HG02610 (cell line): ENCODE measurements at regions not wholly inside any gene's neighbourhood (a gene's known extent, or its start where the extent isn't known, plus 50 kb on each side); places are given as distances from the start of the nearest gene placed in this dataset.
"Not testable (repeated sequence)": the region's sequence is repeated elsewhere in the genome, so short reads cannot be mapped to it uniquely, and the experiment has no call there.

Source experiments
- ATAC-seq: cut with Tn5 transposase; IDR thresholded peaks from one replicate; pipeline ENCODE4 v1.9.1; 2021; ENCODE audit warnings: mild to moderate bottlenecking, moderate library complexity; ENCODE audit not compliant: unreplicated experiment

DNA sequence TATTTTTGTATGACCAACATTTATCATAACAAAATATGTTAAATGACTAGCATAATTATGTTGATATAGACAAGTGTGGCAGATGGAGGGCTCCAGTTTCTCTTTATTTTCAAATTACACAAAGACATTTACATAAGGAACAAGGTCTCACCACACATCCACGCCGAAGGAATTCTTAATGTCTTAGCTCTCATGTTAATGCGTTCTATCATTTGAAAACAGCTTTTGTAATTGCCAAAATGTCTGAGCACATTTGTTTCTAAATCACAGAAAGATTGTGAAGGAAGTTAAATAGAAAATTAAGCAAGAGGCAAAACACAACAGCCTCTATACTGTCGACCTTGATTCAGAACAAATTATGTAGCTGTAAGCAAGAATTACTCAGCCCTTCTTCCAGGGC lies 223.0 kb upstream of the NR5A2 start:
- ATAC-seq, result no peak

DNA sequence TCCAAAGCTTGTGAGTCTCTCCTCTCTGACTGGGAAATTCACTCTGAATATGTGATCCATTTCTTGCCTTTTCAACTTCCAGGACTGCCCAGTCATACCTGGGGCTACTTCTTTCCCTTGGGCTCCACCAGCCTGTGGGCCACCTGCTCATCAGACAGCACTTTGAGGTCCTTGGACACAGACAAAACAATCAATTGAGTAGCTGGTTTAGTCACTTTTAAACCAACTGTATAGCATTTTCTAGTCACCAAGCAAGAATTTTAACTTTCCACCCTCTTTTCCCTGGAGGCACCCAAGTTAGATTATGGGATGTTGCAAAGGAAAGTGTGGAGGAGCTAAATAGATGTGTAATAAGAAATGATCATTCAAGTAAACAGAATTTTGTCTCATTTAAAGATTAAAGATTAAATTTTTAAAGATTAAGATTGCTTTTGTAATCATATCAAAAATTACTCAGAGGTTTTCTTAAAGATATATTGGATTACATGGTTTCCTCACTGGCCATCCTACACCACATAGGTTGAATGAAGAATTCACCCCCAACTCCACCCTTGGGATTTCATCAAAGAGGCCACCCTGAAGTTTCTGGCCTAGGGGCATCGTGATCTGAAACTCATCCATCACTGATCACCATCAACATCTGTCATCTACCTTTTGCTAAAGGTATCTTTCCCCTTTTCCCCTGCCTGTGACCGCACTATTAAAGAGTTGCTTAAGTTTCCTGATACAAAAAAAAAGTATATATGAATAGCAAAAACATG lies 219.2 kb upstream of the NR5A2 start:
- ATAC-seq, result no peak

DNA sequence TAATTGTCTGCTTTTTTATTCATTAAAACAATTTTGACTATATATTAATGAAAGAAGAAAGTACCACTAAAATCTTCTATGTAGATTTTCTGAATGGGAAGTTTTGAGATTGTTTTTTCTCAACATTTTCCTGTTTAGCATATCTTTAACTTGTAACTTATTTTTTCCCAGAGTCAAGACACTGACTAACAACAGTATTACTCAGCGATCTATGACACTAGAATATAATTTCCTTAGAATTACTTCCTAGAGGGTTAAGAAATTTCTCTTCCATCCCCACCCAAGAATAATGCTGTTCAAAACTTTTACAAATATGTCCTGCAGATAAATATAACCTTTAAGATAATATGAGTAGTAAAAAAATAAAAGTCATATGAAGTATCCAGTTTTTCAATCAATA lies 218.2 kb upstream of the NR5A2 start:
- ATAC-seq, result no peak

DNA sequence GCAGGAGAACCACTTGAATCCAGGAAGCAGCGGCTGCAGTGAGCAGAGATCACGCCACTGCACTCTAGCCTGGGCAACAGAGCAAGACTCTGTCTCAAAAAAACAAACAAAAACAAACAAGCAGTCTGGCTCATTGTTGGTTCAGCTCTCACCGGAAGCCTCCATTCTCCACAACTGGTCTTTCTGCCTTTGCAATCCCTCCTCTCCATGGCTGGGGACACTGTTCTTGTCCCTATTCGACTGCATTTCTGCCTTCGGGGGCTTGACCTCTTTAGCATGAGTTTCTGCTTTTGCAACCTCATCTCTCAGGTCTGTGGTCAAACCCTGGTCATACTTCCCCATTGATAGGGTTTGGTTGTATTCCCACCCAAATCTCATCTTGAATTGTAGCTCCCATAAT lies 216.3 kb upstream of the NR5A2 start:
- no peak for ATAC-seq

DNA sequence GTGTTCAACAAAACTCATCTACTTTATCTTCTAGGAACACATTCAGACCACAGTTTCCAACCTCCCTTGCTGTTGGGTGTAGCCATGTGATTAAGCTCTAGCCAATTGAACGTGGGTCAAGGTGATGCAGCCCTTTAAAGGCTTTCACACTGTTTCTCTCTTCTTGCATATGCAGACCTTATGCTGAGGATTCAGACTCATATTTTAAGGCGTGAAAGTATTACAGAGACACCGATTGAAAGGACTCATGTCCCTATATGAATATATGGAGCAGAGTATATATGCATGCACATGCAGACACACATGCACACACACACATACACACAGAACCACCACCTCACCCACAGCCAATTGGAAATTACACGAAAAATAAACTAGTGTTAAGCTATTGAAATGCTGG lies 214.3 kb upstream of the NR5A2 start:
- ATAC-seq, result no peak

DNA sequence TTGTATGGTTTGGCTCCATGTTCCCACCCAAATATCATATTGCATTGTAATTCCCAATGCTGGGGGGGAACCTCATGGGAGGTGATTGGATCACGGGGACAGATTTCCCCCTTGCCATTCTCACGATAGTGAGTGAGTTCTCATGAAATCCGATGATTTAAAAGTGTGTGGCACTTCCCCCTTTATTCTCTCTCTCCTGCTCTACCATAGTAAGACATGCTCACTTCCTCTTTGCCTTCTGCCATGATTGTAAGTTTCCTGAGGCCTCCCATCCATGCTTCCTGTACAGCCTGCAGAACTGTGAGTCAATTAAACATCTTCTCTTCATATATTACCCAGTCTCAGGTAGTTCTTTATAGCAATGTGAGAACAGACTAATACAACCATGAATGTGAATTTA lies 211.6 kb upstream of the NR5A2 start:
- ATAC-seq, result no peak

DNA sequence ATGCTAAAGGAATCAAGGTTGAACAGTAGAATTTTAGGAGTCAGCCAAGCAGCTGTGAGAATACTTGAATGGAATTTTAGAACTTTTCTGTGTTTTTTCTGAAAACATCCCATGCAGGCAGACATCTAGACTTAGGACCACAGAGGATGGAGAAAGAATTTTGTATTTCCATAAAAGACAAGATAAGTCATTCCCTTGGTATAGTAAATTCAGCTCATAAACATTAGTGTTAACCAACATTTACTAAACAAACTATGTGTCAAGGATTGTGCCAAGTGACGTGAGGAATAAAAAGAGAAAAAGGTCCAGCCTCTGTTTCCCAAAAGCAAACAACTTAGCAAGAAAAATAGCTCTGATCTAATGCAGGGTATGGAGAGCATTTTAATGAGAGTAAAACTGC lies 210.2 kb upstream of the NR5A2 start:
- no peak for ATAC-seq

DNA sequence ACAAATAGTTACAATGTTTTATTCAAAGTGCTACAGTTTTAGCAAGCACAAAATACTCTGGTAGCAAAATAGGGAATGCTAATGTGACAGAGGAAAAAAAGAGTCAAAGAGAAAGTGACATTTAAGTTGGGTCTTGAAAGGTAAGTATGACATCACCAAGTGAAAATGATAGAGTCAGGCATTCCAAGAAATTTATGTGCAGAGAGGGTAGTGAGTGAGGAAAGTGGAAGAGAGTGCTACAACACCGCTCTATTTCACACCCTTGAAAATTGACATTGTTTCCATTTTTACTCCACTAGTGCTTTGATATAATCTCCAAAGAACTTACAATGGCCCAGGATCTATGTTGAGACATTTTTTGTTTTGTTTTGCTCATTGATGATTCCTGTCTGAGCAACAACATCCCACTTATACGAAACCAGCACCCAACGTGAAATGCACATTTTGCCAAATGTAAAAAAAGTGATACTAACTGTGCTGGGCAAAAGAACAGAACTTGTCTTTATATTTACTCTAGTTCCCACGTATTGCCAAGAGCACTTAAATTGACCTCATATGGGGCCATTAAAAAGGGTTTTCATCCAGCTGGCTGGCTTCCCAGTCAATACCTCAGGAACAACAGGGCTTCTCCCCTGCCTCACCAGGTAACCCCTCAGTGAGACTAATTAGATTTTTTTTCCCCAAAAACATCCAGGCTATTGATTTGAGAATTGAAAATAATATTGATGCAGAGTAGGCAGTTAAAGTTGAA lies 206.3 kb upstream of the NR5A2 start:
- ATAC-seq, result no peak

DNA sequence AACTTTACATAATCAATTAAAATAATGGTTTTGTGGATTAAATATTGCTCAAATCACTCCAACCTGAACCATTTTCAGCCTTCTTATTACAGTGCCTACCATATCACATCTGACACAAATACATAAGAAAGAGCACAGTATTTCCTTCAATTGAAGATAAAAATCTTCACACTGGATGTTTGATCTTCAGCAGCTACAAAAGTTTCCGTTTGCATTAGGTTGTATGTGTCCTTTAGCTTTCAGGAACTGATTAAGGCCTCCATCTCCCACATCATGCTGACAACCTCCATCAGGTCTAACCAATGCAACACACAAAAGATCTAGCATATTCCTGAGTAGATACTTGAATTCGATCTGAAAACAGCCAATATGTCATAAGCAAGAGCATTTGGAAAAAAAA lies 195.1 kb upstream of the NR5A2 start:
- no peak for ATAC-seq

DNA sequence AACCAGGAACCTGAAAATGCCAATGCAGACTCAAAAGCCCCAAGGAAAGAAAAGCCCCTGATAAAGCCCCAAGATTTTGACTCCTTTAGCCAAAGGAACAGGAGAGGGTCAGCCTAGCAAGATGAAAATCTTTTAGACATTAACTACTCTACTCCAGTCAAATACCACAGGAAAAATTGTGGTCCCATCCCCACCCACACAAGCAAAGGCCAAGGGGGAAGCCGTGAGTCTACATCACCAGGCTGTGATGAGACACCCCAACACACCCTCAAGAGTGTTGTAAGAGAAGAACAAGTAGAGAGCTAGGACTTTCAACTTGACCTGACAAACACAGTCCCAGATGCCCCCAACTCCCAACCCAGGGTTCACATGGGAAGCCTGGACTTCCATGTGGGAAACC lies 192.8 kb upstream of the NR5A2 start:
- no peak for ATAC-seq

DNA sequence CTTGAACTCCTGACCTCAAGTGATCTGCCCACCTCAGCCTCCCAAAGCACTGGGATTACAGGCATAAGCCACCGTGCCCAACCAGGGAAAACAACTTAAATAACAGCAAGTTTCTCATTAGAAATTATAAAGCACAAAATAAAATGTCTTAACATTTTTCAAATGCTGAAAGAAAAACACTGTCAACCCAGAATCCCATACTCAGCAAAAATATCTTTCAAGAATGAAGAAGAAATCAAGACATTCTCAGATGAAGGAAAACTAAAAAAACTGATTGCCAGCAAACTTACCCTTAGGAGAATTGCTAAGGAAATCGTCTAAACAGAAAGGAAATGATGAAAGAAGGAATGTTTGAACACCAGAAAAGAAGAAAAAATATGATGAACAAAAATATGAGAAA lies 191.1 kb upstream of the NR5A2 start:
- no peak for ATAC-seq

DNA sequence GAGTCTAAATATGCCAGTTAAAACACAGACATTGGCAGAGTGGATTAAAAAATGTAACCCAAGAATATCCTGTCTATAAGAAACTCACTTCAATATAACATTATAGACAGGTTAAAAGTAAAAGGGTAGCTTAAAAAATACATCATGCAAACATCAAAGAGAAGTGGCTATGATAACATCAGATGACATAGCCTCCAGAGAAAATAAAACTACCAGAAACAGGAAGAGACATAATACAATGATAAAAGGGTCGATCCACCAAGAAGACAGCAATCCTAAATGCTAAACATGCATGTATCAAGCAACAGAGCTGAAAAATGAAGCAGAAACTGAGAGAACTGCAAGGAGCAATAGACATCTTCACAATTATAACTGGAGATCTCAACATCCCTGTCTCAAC lies 190.2 kb upstream of the NR5A2 start:
- no peak for ATAC-seq

DNA sequence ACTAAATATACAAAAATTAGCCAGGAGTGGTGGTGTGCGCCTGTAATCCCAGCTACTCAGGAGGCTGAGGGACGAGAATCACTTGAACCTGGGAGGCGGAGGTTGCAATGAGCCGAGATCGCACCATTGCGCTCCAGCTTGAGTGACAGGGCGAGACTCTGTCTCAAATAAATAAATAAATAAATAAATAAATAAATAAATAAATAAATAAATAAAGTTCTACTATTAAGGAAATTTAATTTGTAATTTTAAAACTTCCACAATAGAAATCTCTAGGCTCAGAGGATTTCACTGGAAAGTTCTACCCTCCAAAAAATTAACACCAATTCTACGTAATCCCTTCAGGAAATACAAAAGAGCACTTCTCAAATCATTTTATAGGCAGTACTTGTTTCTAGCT lies 187.9 kb upstream of the NR5A2 start:
- not testable (repeated sequence) for ATAC-seq

DNA sequence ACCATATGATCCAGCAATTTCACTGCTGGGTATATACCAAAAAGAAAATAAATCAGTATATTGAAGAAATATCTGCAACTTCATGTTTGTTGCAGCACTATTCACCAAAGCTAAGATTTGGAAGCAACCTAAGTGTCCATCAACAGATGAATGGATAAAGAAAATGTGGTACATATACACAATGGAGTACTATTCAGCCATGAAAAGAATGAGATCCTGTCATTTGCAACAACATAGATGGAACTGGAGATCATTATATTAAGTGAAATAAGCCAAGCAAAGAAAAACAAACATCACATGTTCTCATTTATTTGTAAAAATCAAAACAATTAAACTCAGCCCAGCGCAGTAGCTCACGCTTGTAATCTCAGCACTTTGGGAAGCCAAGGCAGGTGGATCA lies 184.4 kb upstream of the NR5A2 start:
- ATAC-seq, result not testable (repeated sequence)

DNA sequence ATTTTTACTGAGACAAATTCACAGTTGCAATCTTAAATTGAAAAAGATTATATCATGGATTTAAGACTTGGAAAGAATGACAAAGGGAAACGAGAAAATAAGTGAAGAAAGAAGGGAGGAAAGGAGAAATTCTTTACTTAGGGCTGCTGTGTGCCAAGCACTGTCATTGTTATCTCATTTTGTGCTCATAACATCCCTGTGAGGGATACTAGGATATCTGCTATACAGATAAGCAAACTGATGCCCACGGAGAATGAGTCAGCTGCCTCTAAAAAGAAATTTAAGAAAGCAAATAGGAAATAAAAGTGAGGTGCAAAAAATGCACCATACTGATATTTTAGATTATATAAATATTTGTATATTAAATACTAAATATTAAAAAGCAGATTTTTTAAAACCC lies 183.6 kb upstream of the NR5A2 start:
- ATAC-seq, result no peak

DNA sequence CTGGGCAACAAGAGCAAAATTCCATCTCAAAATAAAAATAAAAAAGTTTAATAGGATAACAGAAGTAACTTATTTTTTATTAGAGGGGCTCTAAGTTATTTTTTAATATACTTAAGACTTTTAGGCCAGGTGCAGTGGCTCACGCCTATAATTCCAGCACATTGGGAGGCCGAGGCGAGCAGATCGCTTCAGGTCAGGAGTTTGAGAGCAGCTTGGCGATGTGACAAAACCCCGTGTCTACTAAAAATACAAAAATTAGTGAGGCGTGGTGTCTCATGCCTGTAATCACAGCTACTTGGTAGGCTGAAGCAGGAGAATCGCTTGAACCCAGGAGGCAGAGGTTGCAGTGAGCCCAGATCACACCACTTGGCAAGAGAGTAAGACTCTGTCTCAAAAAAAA lies 180.5 kb upstream of the NR5A2 start:
- no peak for ATAC-seq

DNA sequence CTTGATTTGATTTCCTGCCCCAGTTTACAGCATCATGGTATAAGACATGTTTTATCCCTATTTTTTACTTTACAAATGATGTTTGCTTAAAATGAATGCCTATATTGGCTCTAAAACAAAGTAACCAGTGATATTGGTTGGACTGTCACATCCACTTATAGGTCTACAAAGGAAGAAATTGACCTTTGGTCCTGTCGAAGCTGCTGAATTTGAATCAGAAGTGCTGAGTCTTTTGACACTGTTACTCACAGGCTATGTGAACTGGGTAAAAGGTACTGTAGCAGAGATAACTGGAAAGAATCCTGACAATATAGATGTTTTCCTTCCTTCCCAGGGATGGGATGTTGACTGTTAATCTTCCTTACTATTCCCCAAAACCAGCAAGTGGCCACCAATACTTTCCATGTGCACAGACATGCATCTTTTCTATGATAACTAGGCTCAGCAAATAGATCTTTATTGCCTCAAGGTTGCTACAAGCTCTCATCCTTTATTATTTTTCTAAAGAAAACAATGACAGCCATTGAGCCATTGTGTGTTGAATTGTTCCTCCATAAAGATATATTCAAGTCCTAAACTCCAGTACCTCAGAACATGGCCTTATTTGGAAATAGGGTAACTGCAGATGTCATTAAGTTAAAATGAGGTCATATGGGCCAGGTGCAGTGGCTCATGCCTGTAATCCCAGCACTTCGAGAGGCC lies 175.9 kb upstream of the NR5A2 start:
- ATAC-seq, result no peak

DNA sequence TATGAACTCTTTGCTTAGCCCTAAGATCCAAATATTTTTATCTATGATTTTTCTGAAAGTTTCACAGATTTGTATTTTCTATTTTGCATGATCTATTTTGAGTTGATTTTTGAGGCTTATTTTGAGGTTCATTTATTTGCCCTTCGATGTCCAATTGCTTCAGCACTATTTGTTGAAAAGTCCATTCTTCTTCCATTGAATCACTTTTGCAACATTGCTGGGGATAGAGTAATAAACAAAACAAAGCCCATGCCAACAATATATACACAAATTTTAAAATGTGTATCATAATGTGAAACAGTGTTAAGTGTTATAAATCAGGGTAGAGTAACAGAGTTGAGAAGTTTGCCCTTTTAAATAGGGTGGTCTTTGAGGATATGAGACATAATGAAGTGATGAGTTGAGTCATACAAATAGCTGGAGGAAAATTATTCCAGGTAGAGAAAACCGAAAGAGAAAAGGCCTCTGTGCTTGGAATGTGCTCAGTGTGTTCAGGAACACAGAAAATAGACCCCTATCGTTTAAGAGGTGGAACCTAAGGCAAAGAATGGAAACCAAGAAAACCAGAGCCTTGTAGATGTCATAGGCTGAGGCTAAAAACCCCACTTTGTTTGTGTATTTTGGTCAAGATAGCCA lies 172.7 kb upstream of the NR5A2 start:
- no peak for ATAC-seq

DNA sequence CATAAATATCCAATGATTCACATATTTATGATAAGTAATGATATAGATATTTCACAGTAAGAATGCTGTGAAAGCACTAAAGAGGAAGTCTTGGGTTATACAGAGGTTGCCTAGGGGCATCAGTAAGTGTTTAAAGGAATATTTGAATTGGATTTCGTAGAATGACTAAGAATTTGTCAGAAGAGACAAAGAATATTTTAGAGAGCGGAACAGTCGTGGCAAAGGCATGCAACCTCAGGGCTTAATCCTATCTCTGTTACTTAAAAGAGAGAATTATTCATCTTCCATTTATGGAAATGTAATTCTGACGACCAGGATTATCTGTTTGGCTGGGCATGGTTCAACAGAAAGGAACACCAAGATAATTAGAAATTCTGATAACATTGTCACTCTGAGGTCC lies 171.9 kb upstream of the NR5A2 start:
- ATAC-seq, result no peak

DNA sequence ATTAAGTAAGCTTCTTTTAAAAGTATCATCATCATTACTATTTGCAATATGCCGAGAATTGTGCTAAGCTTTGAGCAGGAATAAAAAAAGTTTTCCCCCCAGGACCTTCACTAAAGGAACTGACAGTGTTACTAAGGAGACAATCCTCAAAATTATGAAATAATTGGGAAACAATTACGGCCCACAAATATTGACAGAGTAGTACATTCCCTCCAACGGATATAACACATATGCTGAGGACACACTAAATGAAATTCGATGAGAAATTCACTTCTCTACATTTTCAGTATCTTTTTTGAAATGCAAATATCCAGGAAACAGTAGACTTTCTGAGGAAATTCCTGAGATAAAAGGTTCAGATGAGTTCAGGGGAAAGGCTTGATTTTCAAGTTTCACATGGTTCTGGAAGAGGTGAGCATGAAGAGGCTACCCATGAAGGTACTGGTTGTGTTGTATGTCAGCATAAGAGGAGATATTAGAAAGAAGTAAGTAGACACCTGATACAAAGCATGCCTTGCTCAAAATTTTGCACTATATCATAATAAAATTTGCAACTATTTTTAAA lies 171.2 kb upstream of the NR5A2 start:
- ATAC-seq, result no peak

DNA sequence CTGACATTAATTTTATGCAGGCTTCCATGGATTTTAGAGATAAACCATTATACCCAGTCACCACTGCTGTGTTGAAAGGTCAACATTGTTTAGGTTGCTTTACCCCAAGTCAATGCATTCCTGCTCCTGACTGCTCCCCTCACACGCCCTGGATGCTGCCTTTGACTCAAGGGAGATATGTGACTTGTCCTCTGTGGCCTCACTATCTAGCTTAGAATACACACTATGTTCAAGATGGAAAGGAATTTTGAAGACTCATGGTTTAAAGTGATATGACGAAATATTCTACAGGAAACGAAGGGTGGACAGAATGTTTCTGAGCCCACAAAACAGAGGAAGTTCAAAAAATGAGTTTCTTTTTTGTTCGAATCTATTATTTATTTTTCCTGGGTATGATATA lies 170.4 kb upstream of the NR5A2 start:
- no peak for ATAC-seq
